ENCODE measurements at regions not wholly inside any gene's neighbourhood (a gene's known extent, or its start where the extent isn't known, plus 50 kb on each side); places are given as distances from the start of the nearest gene placed in this dataset.

DNA sequence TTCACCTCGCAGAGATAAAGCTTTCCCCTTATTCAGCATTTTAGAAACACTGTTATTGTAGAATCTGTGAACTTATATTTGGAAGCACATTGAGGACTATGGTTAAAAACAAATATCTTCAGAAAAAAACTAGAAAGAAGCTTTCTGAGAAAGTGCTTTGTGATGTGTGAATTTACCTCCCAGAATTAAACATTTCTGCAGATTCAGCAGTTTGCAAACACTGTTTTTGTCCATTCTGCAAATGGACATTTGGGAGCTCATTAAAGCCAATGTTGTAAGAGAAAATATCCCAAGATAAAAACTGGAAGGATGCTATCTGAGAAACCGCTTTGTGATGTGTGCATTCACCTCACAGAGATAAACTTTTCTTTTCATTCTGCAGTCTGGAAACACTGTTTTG, 272.7 kb downstream of the OR4A5 start:
- Histone ChIP-seq H3K36me3 (ENCODE audit: control insufficient read depth in 4 of 4, insufficient read depth in 3 of 4, low read depth in 1 of 4, low read length in 3 of 4) (no peaks in the 10 kb centered on the region), H3K27me3 (ENCODE audit: control insufficient read depth in 4 of 4, insufficient read depth in 4 of 4, low read length in 3 of 4) (no peaks in the 10 kb centered on the region), H3K9me3 (ENCODE audit: control insufficient read depth in 4 of 4, low read length in 3 of 4) (peaks cover 3 to 60% (median 29%) of the 10 kb centered on the region in 4 donors), H3K4me3 (ENCODE audit: low read depth in 1 of 3, low read length in 3 of 3) (no peak overlapping the region), H3K9ac (ENCODE audit: low read depth in 1 of 2, low read length in 2 of 2) (no peak overlapping the region), H3K27ac (ENCODE audit: low read depth in 1 of 2, low read length in 2 of 2) (no peak overlapping the region), H3K4me1 (ENCODE audit: control insufficient read depth in 4 of 4, insufficient read depth in 4 of 4, low read length in 3 of 4) (no peaks in the 10 kb centered on the region)
- WGBS = 36% methylated on average over 2 of the region's 2 CpGs
- TF ChIP-seq RAD21 (IDR thresholded peaks at IDR 0.05) (no peak), EGR1 (IDR thresholded peaks at IDR 0.05; ENCODE audit: low read depth in 2 of 2) (no peak), FOXA1 (IDR thresholded peaks at IDR 0.05) (no peak), NR2F2 (IDR thresholded peaks at IDR 0.05) (no peak), HNF4A (conservative IDR thresholded peaks at IDR 0.05) (no peak), JUND (IDR thresholded peaks at IDR 0.05) (no peak), FOXA2 (IDR thresholded peaks at IDR 0.05) (no peak), GABPA (IDR thresholded peaks at IDR 0.05 in 1 of 2, conservative IDR thresholded peaks at IDR 0.05 in 1 of 2) (no peak), TAF1 (conservative IDR thresholded peaks at IDR 0.05) (no peak), YY1 (IDR thresholded peaks at IDR 0.05) (no peak), SP1 (IDR thresholded peaks at IDR 0.05) (no peak), HNF4G (IDR thresholded peaks at IDR 0.05) (no peak), RXRA (IDR thresholded peaks at IDR 0.05) (no peak), REST (IDR thresholded peaks at IDR 0.05) (no peak)
- TF ChIP-seq, protein P1, sequence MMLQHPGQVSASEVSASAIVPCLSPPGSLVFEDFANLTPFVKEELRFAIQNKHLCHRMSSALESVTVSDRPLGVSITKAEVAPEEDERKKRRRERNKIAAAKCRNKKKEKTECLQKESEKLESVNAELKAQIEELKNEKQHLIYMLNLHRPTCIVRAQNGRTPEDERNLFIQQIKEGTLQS (IDR thresholded peaks at IDR 0.05) = no peak
- TF ChIP-seq, protein P2, sequence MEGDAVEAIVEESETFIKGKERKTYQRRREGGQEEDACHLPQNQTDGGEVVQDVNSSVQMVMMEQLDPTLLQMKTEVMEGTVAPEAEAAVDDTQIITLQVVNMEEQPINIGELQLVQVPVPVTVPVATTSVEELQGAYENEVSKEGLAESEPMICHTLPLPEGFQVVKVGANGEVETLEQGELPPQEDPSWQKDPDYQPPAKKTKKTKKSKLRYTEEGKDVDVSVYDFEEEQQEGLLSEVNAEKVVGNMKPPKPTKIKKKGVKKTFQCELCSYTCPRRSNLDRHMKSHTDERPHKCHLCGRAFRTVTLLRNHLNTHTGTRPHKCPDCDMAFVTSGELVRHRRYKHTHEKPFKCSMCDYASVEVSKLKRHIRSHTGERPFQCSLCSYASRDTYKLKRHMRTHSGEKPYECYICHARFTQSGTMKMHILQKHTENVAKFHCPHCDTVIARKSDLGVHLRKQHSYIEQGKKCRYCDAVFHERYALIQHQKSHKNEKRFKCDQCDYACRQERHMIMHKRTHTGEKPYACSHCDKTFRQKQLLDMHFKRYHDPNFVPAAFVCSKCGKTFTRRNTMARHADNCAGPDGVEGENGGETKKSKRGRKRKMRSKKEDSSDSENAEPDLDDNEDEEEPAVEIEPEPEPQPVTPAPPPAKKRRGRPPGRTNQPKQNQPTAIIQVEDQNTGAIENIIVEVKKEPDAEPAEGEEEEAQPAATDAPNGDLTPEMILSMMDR (IDR thresholded peaks at IDR 0.05; ENCODE audit: low read depth, low read length, missing input control) = no peak
- TF ChIP-seq, protein P3, sequence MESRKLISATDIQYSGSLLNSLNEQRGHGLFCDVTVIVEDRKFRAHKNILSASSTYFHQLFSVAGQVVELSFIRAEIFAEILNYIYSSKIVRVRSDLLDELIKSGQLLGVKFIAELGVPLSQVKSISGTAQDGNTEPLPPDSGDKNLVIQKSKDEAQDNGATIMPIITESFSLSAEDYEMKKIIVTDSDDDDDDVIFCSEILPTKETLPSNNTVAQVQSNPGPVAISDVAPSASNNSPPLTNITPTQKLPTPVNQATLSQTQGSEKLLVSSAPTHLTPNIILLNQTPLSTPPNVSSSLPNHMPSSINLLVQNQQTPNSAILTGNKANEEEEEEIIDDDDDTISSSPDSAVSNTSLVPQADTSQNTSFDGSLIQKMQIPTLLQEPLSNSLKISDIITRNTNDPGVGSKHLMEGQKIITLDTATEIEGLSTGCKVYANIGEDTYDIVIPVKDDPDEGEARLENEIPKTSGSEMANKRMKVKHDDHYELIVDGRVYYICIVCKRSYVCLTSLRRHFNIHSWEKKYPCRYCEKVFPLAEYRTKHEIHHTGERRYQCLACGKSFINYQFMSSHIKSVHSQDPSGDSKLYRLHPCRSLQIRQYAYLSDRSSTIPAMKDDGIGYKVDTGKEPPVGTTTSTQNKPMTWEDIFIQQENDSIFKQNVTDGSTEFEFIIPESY (IDR thresholded peaks at IDR 0.05) = no peak
- TF ChIP-seq, protein P4, sequence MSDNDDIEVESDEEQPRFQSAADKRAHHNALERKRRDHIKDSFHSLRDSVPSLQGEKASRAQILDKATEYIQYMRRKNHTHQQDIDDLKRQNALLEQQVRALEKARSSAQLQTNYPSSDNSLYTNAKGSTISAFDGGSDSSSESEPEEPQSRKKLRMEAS (IDR thresholded peaks at IDR 0.05) = no peak
- no peak for DNase-seq (ENCODE audit: low spot score)
